Fibroblast of mammary gland (primary cell): ENCODE measurements at regions not wholly inside any gene's neighbourhood (a gene's known extent, or its start where the extent isn't known, plus 50 kb on each side); places are given as distances from the start of the nearest gene placed in this dataset.

Experiments
- DNase-seq: peaks from one replicate; pipeline ENCODE4 v3.0.0-alpha.2; 2010; ENCODE audit warnings: low read depth
- H3K4me3 ChIP-seq: 2 replicates; pipeline ENCODE4 v1.5.1; 2011; ENCODE audit warnings: low read depth, mild to moderate bottlenecking, low read length, moderate library complexity; ENCODE audit not compliant: control insufficient read depth
- CTCF ChIP-seq: conservative IDR thresholded peaks from 2 replicates; pipeline ENCODE4 v1.5.1; 2011; ENCODE audit warnings: low read depth, low read length, inconsistent platforms; ENCODE audit not compliant: control insufficient read depth, insufficient read depth

- TF ChIP-seq CTCF = no peak
- DNase-seq = no peak
Measured at GRCh38 chr2:21972586-21972985, 848.8 kb downstream of the TDRD15 start.

GRCh38 chr2:21981127-21981526 is 857.4 kb downstream of the TDRD15 start:
- H3K4me3 ChIP-seq = no peak overlapping the region
- DNase-seq = no peak
- no peak for TF ChIP-seq CTCF

More at GRCh38 chr2:21972586-21972985, 848.8 kb downstream of the TDRD15 start:
- no peak overlapping the region for H3K4me3 ChIP-seq

GRCh38 chr2:21993002-21993401 is 869.2 kb downstream of the TDRD15 start:
- no peak overlapping the region for H3K4me3 ChIP-seq
- no peak for TF ChIP-seq CTCF

GRCh38 chr2:21996339-21996738 is 872.6 kb downstream of the TDRD15 start:
- no peak for DNase-seq
- TF ChIP-seq CTCF = no peak

More at GRCh38 chr2:21993002-21993401, 869.2 kb downstream of the TDRD15 start:
- no peak for DNase-seq

GRCh38 chr2:21999522-21999921 is 875.8 kb downstream of the TDRD15 start:
- no peak overlapping the region for H3K4me3 ChIP-seq
- TF ChIP-seq CTCF = no peak
- no peak for DNase-seq

More at GRCh38 chr2:21996339-21996738, 872.6 kb downstream of the TDRD15 start:
- H3K4me3 ChIP-seq = no peak overlapping the region

GRCh38 chr2:22002066-22002465 is 878.3 kb downstream of the TDRD15 start:
- TF ChIP-seq CTCF = no peak

GRCh38 chr2:22003270-22003669 is 879.5 kb downstream of the TDRD15 start:
- DNase-seq = no peak
- TF ChIP-seq CTCF = no peak
- no peak overlapping the region for H3K4me3 ChIP-seq

More at GRCh38 chr2:22002066-22002465, 878.3 kb downstream of the TDRD15 start:
- DNase-seq = no peak
- no peak overlapping the region for H3K4me3 ChIP-seq
